Right cardiac atrium (tissue), 5 donors: ENCODE measurements at regions not wholly inside any gene's neighbourhood (a gene's known extent, or its start where the extent isn't known, plus 50 kb on each side); places are given as distances from the start of the nearest gene placed in this dataset.

Source experiments
- ATAC-seq, 2 donors: fragments of 200-7000 bp; cut with Tn5 transposase; one replicate each; pipeline versions ENCODE4 v1.8.0 to v1.9.1; 2020; ENCODE audit warnings: moderate library complexity in 2 of 2, mild to moderate bottlenecking in 1 of 2
- DNase-seq, 3 donors: peaks; one replicate each; pipeline ENCODE4 v3.0.0-alpha.2; 2020
- H3K27ac ChIP-seq: one replicate; pipeline ENCODE4 v1.5.1; 2013; ENCODE audit warnings: mild to moderate bottlenecking, low read length, control low read depth, moderate library complexity
- H3K27me3 ChIP-seq: one replicate; pipeline ENCODE4 v1.6.1; 2013; ENCODE audit not compliant: control insufficient read depth, insufficient read depth
- H3K4me1 ChIP-seq: one replicate; pipeline ENCODE4 v1.6.1; 2013; ENCODE audit warnings: low read length; ENCODE audit not compliant: control insufficient read depth, insufficient read depth
- H3K4me3 ChIP-seq: one replicate; pipeline ENCODE4 v1.5.1; 2013; ENCODE audit warnings: low read length, control low read depth
- H3K9me3 ChIP-seq: one replicate; pipeline ENCODE4 v1.6.1; 2013; ENCODE audit warnings: low read length; ENCODE audit not compliant: control insufficient read depth
- WGBS: extraction: QIAGEN DNeasy Blood & Tissue Kit; methylation state at CpG from one replicate; pipeline ENCODE4 v1.1.7; 2013; 5-methylcytosine and 5-hydroxymethylcytosine counted together
- intact Hi-C, 4 donors: fragments of 100-400 bp; cut with DNase I; formaldehyde crosslinking; loops; one replicate each; pipeline versions ENCODE4 v1.11.0 to v1.14.0; 2022 to 2023
- donor health status: healthy with polysubstance abuse.
- donor health status: DM: no; HTN: yes; CAD: no.
- donor health status: DM: no; HTN: no; CAD: no.
- donor health status: DM: no; HTN: yes; CAD: no; lungs with severe emphysema.
- donor health status: DM: yes; HTN: yes; CAD: no.

DNA sequence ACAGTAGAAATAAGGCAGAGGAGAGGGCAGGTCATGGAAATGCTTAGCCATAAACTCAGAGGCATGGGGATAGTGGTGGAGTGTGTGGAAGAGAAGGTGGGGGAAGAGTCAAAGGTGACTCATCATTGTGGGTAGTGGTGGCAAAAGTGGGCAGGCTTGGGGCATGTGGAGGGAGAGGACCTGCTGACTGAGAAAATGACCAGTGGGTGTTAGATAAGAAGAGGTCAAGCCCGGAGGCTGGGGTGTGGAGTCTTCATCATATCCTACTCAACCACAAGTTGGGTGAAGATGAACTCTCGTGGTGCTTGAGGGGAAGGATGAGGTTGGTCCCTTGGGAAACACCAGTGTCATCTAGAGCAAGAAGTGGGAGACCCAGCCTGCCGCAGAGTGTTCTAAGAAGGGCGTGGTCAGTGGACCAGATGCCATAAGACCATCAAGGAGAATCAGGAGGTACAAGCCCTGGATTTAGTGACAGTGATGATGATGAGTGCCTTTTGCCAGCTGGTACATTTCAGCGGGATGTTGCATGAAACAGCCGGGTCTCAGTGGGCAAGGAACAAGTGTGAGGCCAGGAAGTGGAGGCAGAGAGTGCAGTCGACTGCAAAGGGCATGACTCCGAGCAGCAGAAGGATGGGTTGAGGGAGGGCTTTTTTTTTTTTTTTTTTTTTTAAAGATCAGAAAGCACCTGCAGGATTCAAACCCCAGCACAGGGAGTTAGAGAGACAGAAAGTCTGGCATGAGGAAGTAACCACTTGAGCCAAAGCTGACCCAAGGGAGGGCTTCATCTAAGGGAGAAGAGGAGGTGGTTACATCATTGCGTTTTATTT is 122.6 kb upstream of the SPRED2 start:
- Histone ChIP-seq H3K27ac (no peak overlapping the region), H3K9me3 (no peaks in the 10 kb centered on the region), H3K4me1 (no peaks in the 10 kb centered on the region), H3K4me3 (no peak overlapping the region), H3K27me3 (no peaks in the 10 kb centered on the region)
- DNase-seq = no peak
- ATAC-seq = no peak
- WGBS = 60% methylated on average over 9 of the region's 9 CpGs
- intact Hi-C loops = loop anchor here (5.0 to 10.0 kb wide), 5 partner anchors 118 to 293 kb away; partner anchors contain the start of gene SPRED2 (in 2 of the 4)

DNA sequence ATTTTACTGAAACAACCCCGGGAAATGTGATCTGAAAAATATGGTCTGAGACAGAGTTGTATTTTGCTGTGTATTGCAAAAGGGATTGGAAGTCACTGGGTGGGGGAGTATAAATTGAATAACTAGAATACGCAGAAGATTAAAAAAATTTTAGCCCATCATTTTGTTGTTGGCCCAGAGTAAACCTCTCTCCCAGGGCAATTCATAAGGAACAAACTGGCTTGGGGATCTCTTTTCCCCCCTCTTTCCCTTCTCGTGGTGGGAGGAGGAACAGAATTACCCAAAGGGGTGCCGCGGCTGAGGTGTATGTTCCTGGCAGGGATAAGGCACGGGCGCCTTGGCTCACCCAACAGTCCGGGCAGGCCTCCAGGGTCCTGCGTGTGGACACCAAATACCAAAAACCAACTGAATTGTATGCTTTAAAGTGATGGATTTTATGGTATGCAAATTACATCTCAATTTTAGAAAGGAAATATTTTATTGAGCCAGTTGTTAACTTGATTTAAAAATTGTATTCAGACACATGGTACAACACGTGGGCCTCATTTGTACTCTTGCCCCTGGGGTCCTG is 121.2 kb upstream of the SPRED2 start:
- Histone ChIP-seq H3K4me1 (no peaks in the 10 kb centered on the region), H3K9me3 (no peaks in the 10 kb centered on the region), H3K27me3 (no peaks in the 10 kb centered on the region), H3K27ac (no peak overlapping the region), H3K4me3 (no peak overlapping the region)
- WGBS = 59% methylated on average over 10 of the region's 10 CpGs
- intact Hi-C loops = loop anchor here in 3 of 4 donors (5.0 to 10.0 kb wide), 5 partner anchors 116 to 291 kb away; partner anchors contain the start of gene SPRED2 (in 2 of the 3)
- ATAC-seq (peak; percentile 7 to 27), DNase-seq (no peak)

DNA sequence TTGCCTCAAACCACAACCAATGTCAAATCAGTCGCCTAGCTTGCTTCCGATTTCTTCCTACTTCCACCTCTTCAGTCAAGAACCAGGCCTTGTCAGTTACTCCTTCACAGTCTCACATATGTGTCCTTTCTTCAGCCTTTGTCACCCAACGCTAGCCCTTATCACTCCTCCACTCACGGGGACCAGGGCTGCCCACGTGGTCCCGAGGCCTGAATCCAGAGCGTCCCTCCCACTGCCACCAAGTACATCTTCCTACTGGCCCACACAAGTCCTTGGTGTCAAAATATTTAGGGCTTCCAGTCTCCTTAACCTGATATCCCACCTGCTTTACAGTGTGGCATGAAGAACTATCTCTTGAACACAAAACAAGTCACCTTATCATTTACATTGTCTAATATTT is 119.1 kb upstream of the SPRED2 start:
- intact Hi-C loops = loop anchor here in 3 of 4 donors (5.0 to 10.0 kb wide), 5 partner anchors 114 to 289 kb away; partner anchors contain the start of gene SPRED2 (in 2 of the 3)
- Histone ChIP-seq H3K4me3 (no peak overlapping the region), H3K27me3 (no peaks in the 10 kb centered on the region), H3K4me1 (no peaks in the 10 kb centered on the region), H3K9me3 (no peaks in the 10 kb centered on the region), H3K27ac (no peak overlapping the region)
- ATAC-seq (no peak), DNase-seq (no peak)
- 70% methylated on average over 7 of the region's 7 CpGs for whole genome bisulfite sequencing

GRCh38 chr2:65550246-65550645 is 117.8 kb upstream of the SPRED2 start:
- WGBS = 69% methylated on average over 7 of the region's 7 CpGs
- no peak for DNase-seq

DNA sequence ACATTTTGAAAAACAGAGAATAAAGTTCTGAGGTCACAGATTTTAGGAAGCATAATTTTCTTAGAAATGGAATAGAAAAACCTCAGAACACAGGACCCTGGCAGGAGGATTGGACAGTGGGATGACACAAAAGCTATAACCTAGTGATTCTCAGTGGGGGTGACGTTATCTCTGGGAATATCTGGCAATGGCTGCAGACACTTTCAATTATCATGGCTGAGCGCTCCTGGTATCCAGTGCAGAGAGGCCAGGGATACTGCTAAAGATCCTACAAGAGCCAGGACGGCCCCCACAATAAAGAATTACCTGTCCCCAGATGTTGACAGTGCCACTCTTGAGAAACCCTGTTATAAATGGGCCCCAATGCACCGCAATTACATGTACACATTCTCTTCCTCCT is 117.2 kb upstream of the SPRED2 start:
- Histone ChIP-seq H3K27me3 (no peaks in the 10 kb centered on the region), H3K4me3 (no peak overlapping the region), H3K27ac (no peak overlapping the region), H3K9me3 (no peaks in the 10 kb centered on the region), H3K4me1 (no peaks in the 10 kb centered on the region)
- 94% methylated on average over 4 of the region's 4 CpGs for WGBS
- intact Hi-C loops = loop anchor here in 3 of 4 donors (5.0 to 10.0 kb wide), 5 partner anchors 112 to 287 kb away; partner anchors contain the start of gene SPRED2 (in 2 of the 3)
- ATAC-seq (no peak), DNase-seq (no peak)

More at GRCh38 chr2:65550246-65550645, 117.8 kb upstream of the SPRED2 start:
- Histone ChIP-seq H3K27ac (no peak overlapping the region), H3K9me3 (no peaks in the 10 kb centered on the region), H3K4me1 (no peaks in the 10 kb centered on the region), H3K27me3 (no peaks in the 10 kb centered on the region), H3K4me3 (no peak overlapping the region)
- no peak for ATAC-seq
- intact Hi-C loops = loop anchor here in 3 of 4 donors (5.0 to 10.0 kb wide), 5 partner anchors 113 to 288 kb away; partner anchors contain the start of gene SPRED2 (in 2 of the 3)

DNA sequence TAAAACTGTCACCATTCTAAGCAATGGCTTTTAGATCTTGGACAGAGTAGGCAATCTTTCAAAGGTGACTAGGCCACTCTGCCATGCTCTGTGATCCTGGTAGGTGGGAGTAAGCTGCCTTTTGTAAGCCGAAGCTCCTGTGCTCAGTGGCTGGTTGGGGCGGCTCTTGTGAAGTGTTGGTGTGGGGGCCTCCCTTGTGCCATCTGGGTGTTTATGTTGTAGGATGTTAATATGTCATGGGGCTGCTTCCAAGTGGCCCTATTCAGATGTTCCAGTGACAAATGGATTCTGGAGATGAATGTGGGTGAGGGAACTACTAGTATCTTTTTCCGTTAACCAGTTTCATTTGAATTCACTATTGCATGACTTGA is 116.8 kb upstream of the SPRED2 start:
- no peaks in the 10 kb centered on the region for H3K9me3 ChIP-seq
- intact Hi-C loops = no loop called here
- no peak overlapping the region for H3K27ac ChIP-seq
- no peaks in the 10 kb centered on the region for H3K4me1 ChIP-seq
- DNase-seq = no peak
- H3K4me3 ChIP-seq = no peak overlapping the region
- H3K27me3 ChIP-seq = no peaks in the 10 kb centered on the region
- ATAC-seq = no peak
- 97% methylated on average over 3 of the region's 3 CpGs for WGBS

- WGBS = 88% methylated on average over 7 of the region's 7 CpGs
- intact Hi-C loops = no loop called here
Observed at GRCh38 chr2:65548576-65549256, 116.3 kb upstream of the SPRED2 start.

DNA sequence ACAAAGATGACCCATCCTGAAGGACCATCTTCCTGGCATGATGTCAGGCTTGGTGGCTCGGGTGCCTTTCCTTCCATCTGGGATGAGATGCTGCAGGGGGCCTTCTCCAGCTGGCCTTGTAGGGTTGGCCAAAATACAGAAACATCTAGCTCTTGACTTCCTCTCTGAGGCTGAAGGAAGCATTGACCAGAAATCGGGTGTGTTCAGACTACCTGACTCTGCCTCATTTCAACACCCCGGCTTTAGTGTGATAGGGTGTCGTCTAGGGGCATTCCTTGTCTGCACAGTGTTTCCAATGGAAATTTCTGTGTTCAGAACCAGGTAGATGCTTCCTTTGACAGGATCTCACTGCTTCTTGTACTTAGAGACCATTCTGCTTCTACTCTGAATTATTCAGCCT is 115.7 kb upstream of the SPRED2 start:
- Histone ChIP-seq H3K4me3 (no peak overlapping the region), H3K27ac (no peak overlapping the region), H3K4me1 (no peaks in the 10 kb centered on the region), H3K27me3 (no peaks in the 10 kb centered on the region), H3K9me3 (no peaks in the 10 kb centered on the region)
- ATAC-seq (no peak), DNase-seq (no peak)
- WGBS = 84% methylated on average over 4 of the region's 4 CpGs
- intact Hi-C loops = no loop called here

More at GRCh38 chr2:65548576-65549256, 116.3 kb upstream of the SPRED2 start:
- Histone ChIP-seq H3K4me1 (no peaks in the 10 kb centered on the region), H3K9me3 (no peaks in the 10 kb centered on the region), H3K4me3 (no peak overlapping the region), H3K27ac (no peak overlapping the region), H3K27me3 (no peaks in the 10 kb centered on the region)
- DNase-seq (no peak), ATAC-seq (no peak)

GRCh38 chr2:65545837-65546805 is 113.7 kb upstream of the SPRED2 start:
- intact Hi-C loops = no loop called here
- Histone ChIP-seq H3K4me3 (no peak overlapping the region), H3K27ac (peak overlapping the region; percentile 8), H3K4me1 (no peaks in the 10 kb centered on the region), H3K27me3 (no peaks in the 10 kb centered on the region), H3K9me3 (no peaks in the 10 kb centered on the region)
- no peak for DNase-seq
- WGBS = 72% methylated on average over 4 of the region's 4 CpGs
- peak; percentile 66 to 90 for ATAC-seq

DNA sequence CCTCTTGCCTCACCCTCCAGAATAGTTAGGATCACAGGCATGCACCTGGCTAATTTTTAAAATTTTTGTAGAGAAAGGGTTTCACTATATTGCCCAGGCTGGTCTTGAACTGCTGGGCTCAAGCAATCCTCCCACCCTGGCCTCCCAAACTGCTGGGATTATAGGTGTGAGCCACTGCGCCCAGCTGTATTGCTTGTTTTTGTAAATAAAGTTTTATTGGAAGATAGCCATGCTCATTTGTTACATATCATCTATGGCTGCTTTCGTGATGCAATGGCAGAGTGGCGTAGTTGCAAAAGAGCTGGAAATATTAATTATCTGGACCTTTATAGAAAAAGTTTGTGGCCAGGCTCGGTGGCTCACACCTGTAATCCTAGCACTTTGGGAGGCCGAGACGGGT is 109.4 kb upstream of the SPRED2 start:
- no peak overlapping the region for H3K27ac ChIP-seq
- H3K9me3 ChIP-seq = no peaks in the 10 kb centered on the region
- ATAC-seq = no peak
- H3K27me3 ChIP-seq = no peaks in the 10 kb centered on the region
- no peak overlapping the region for H3K4me3 ChIP-seq
- no peak for DNase-seq
- WGBS = 95% methylated on average over 6 of the region's 6 CpGs
- no peaks in the 10 kb centered on the region for H3K4me1 ChIP-seq
- intact Hi-C loops = no loop called here
